Motor neuron (in vitro differentiated cells): ENCODE measurements at regions not wholly inside any gene's neighbourhood (a gene's known extent, or its start where the extent isn't known, plus 50 kb on each side); places are given as distances from the start of the nearest gene placed in this dataset.
A peak's percentile ranks its signal among the peaks of the same experiment; 100 is the strongest.

Experiments used
- ATAC-seq, 8 experiments: fragments of 200-7000 bp; cut with Tn5 transposase; replicated peaks in 6 of 8; 2 replicates each; pipeline ENCODE4 v1.8.0; 2021; ENCODE audit warnings: mild to moderate bottlenecking in 8 of 8, moderate library complexity in 8 of 8
- H3K27ac ChIP-seq, 2 donors: fragments of 250-450 bp; sonication (Bioruptor Pico); 2 replicates each; pipeline ENCODE4 v1.9.0; 2021; ENCODE audit warnings: antibody characterized with exemption in 2 of 2, mild to moderate bottlenecking in 2 of 2, moderate library complexity in 1 of 2
- H3K4me1 ChIP-seq, 2 donors: fragments of 250-450 bp; sonication (Bioruptor Pico); replicated peaks in 1 of 2; 2 replicates each; pipeline ENCODE4 v1.6.1; 2021; ENCODE audit warnings: antibody characterized with exemption in 2 of 2, mild to moderate bottlenecking in 2 of 2, moderate library complexity in 1 of 2
- H3K4me3 ChIP-seq, 5 donors: fragments of 250-450 bp; sonication (Bioruptor Pico); 2 replicates each; pipeline ENCODE4 v1.9.0; 2021; ENCODE audit warnings: antibody characterized with exemption in 5 of 5, mild to moderate bottlenecking in 5 of 5, moderate library complexity in 4 of 5
- WGBS, 10 experiments: fragments of 450-650 bp; shearing (Covaris generic); methylation state at CpG; one replicate each; pipeline ENCODE4 v1.0.0; 2022; 5-methylcytosine and 5-hydroxymethylcytosine counted together
- in situ Hi-C, 9 experiments: fragments of 400-800 bp; cut with MboI; loops; one replicate each; pipeline ENCODE4 v1.15.0; 2021; ENCODE audit warnings: low sequenced_read_pairs in 9 of 9, low pct_unique_long_range_greater_than_20kb in 2 of 9; ENCODE audit not compliant: unreplicated experiment in 9 of 9

GRCh38 chr18:41864216-41864615, 90.8 kb upstream of the PIK3C3 start:
- in situ Hi-C loops: no loop called here
- 20 to 73% (median 56%) methylated on average over 1 to 3 of the region's 3 CpGs for WGBS, 10 experiments
- ATAC-seq: peak in 5 of 8 experiments; percentile 18 to 60 (median 38)

GRCh38 chr18:41862921-41863320, 92.1 kb upstream of the PIK3C3 start:
- ATAC-seq: no peak
- no peak overlapping the region for H3K4me3 ChIP-seq
- H3K27ac ChIP-seq: no peak overlapping the region
- in situ Hi-C loops: no loop called here
- peaks cover 17 to 20% of the 10 kb centered on the region in 2 donors for H3K4me1 ChIP-seq

More at GRCh38 chr18:41864216-41864615, 90.8 kb upstream of the PIK3C3 start:
- Histone ChIP-seq H3K4me3 (no peak overlapping the region), H3K27ac (no peak overlapping the region), H3K4me1 (peaks cover 18 to 23% of the 10 kb centered on the region in 2 donors)

GRCh38 chr18:41860987-41861386, 94.0 kb upstream of the PIK3C3 start:
- WGBS, 10 experiments: 0 to 83% (median 30%) methylated on average over 1 to 2 of the region's 2 CpGs; no CpG with 5 or more reads in 7 of the 10 experiments
- peak in 4 of 8 experiments; percentile 37 to 86 (median 76) for ATAC-seq
- Histone ChIP-seq H3K27ac (no peak overlapping the region), H3K4me1 (peaks cover 20 to 21% of the 10 kb centered on the region in 2 donors), H3K4me3 (no peak overlapping the region)
- in situ Hi-C loops: no loop called here

GRCh38 chr18:41858761-41859555, 96.1 kb upstream of the PIK3C3 start:
- in situ Hi-C loops: no loop called here
- peaks cover 8 to 16% of the 10 kb centered on the region in 2 donors for H3K4me1 ChIP-seq
- no peak overlapping the region for H3K27ac ChIP-seq
- ATAC-seq: no peak
- H3K4me3 ChIP-seq: no peak overlapping the region
- WGBS, 10 experiments: 0 to 86% (median 70%) methylated on average over 1 to 2 of the region's 2 CpGs; no CpG with 5 or more reads in 4 of the 10 experiments

GRCh38 chr18:41853280-41853679, 101.8 kb upstream of the PIK3C3 start:
- WGBS, 10 experiments: 0 to 43% (median 17%) methylated on average over 1 of the region's 1 CpG
- in situ Hi-C loops: no loop called here
- no peak for ATAC-seq

GRCh38 chr18:41850781-41851180, 104.3 kb upstream of the PIK3C3 start:
- in situ Hi-C loops: no loop called here

More at GRCh38 chr18:41853280-41853679, 101.8 kb upstream of the PIK3C3 start:
- no peak overlapping the region for H3K4me3 ChIP-seq
- H3K27ac ChIP-seq: no peak overlapping the region
- peaks cover 7 to 9% of the 10 kb centered on the region in 2 donors for H3K4me1 ChIP-seq

GRCh38 chr18:41849632-41850031, 105.4 kb upstream of the PIK3C3 start:
- in situ Hi-C loops: no loop called here
- WGBS, 10 experiments: 0 to 100% (median 83%) methylated on average over 1 to 3 of the region's 3 CpGs
- ATAC-seq: peak in 1 of 8 experiments; percentile 16
- Histone ChIP-seq H3K27ac (no peak overlapping the region), H3K4me1 (peaks cover 4 to 9% of the 10 kb centered on the region in 2 donors), H3K4me3 (no peak overlapping the region)

More at GRCh38 chr18:41850781-41851180, 104.3 kb upstream of the PIK3C3 start:
- Histone ChIP-seq H3K4me3 (no peak overlapping the region), H3K4me1 (peaks cover 4 to 9% of the 10 kb centered on the region in 2 donors), H3K27ac (no peak overlapping the region)
- 0 to 64% (median 33%) methylated on average over 1 to 2 of the region's 2 CpGs; no CpG with 5 or more reads in 1 of the 10 experiments for whole genome bisulfite sequencing, 10 experiments
- ATAC-seq: no peak

- no peak overlapping the region for H3K27ac ChIP-seq
- peaks cover 0 to 1% of the 10 kb centered on the region in 2 donors for H3K4me1 ChIP-seq
- no peak for ATAC-seq
- 53 to 100% (median 81%) methylated on average over 2 to 4 of the region's 4 CpGs; no CpG with 5 or more reads in 1 of the 10 experiments for WGBS, 10 experiments
- no peak overlapping the region for H3K4me3 ChIP-seq
- in situ Hi-C loops: no loop called here
These were observed 109.5 kb upstream of the PIK3C3 start for GRCh38 chr18:41845563-41845962.

GRCh38 chr18:41842886-41843285, 112.1 kb upstream of the PIK3C3 start:
- 0 to 100% (median 88%) methylated on average over 1 to 3 of the region's 3 CpGs; no CpG with 5 or more reads in 2 of the 10 experiments for WGBS, 10 experiments
- Histone ChIP-seq H3K27ac (no peak overlapping the region), H3K4me3 (no peak overlapping the region), H3K4me1 (peaks cover 0 to 5% of the 10 kb centered on the region in 2 donors)
- in situ Hi-C loops: no loop called here
- ATAC-seq: no peak

GRCh38 chr18:41829647-41830516, 125.2 kb upstream of the PIK3C3 start:
- H3K4me1 ChIP-seq: peaks cover 0 to 14% of the 10 kb centered on the region in 2 donors
- WGBS, 10 experiments: 10 to 73% (median 51%) methylated on average over 3 to 10 of the region's 10 CpGs; no CpG with 5 or more reads in 1 of the 10 experiments
- no peak overlapping the region for H3K27ac ChIP-seq
- in situ Hi-C loops: no loop called here
- peak in 5 of 8 experiments; percentile 98 to 100 (median 99) for ATAC-seq
- no peak overlapping the region for H3K4me3 ChIP-seq

- in situ Hi-C loops: no loop called here
- no peak overlapping the region for H3K27ac ChIP-seq
- no peak for ATAC-seq
- H3K4me3 ChIP-seq: no peak overlapping the region
- H3K4me1 ChIP-seq: peaks cover 0 to 14% of the 10 kb centered on the region in 2 donors
- 0 to 100% (median 80%) methylated on average over 1 to 2 of the region's 2 CpGs; no CpG with 5 or more reads in 3 of the 10 experiments for WGBS, 10 experiments
These were observed 126.9 kb upstream of the PIK3C3 start for GRCh38 chr18:41828137-41828536.

GRCh38 chr18:41820784-41821183, 134.2 kb upstream of the PIK3C3 start:
- H3K4me3 ChIP-seq: no peak overlapping the region
- peaks cover 0 to 2% of the 10 kb centered on the region in 2 donors for H3K4me1 ChIP-seq
- ATAC-seq: no peak
- 35 to 80% (median 60%) methylated on average over 1 to 3 of the region's 3 CpGs; no CpG with 5 or more reads in 1 of the 10 experiments for WGBS, 10 experiments
- in situ Hi-C loops: no loop called here
- H3K27ac ChIP-seq: no peak overlapping the region
